Natural killer cell (primary cell): ENCODE measurements at regions not wholly inside any gene's neighbourhood (a gene's known extent, or its start where the extent isn't known, plus 50 kb on each side); places are given as distances from the start of the nearest gene placed in this dataset.
"Not testable (repeated sequence)": the region's sequence is repeated elsewhere in the genome, so short reads cannot be mapped to it uniquely, and the experiment has no call there.

ENCODE experiments used
- ATAC-seq, 3 donors: fragments of 150-1000 bp in 2 of 3; fragments of 200-7000 bp in 1 of 3; cut with Tn5 transposase; 1 replicate in 1 of 3; 2 replicates in 2 of 3; pipeline ENCODE4 v1.10.0; 2021; ENCODE audit warnings: mild to moderate bottlenecking in 2 of 3, moderate library complexity in 2 of 3
- DNase-seq, 2 donors: peaks; one replicate each; pipeline versions ENCODE4 v3.0.0 to v3.0.0-alpha.2; 2013 to 2021; ENCODE audit warnings: mixed read lengths in 1 of 2
- H3K27ac ChIP-seq: one replicate; pipeline ENCODE4 v1.5.1; 2013; ENCODE audit warnings: mild to moderate bottlenecking, low read length
- H3K27me3 ChIP-seq: one replicate; pipeline ENCODE4 v1.6.1; 2013; ENCODE audit warnings: low read length; ENCODE audit not compliant: control insufficient read depth, insufficient read depth
- H3K36me3 ChIP-seq: one replicate; pipeline ENCODE4 v1.6.1; 2013; ENCODE audit warnings: low read length; ENCODE audit not compliant: control insufficient read depth, insufficient read depth
- H3K4me1 ChIP-seq: one replicate; pipeline ENCODE4 v1.6.1; 2013; ENCODE audit warnings: low read length; ENCODE audit not compliant: control insufficient read depth, insufficient read depth
- H3K4me3 ChIP-seq: one replicate; pipeline ENCODE4 v1.5.1; 2013; ENCODE audit warnings: low read length
- H3K9me3 ChIP-seq: one replicate; pipeline ENCODE4 v1.6.1; 2013; ENCODE audit warnings: low read length; ENCODE audit not compliant: control insufficient read depth, insufficient read depth
- H3K27ac Mint-ChIP-seq, 2 donors: one replicate each; pipeline ENCODE4 v1.8.0; 2022; ENCODE audit warnings: mild to moderate bottlenecking in 2 of 2, mixed read lengths in 2 of 2, moderate library complexity in 1 of 2
- H3K27me3 Mint-ChIP-seq, 2 donors: one replicate each; pipeline ENCODE4 v1.8.0; 2022; ENCODE audit warnings: low read depth in 2 of 2, mixed read lengths in 2 of 2
- H3K36me3 Mint-ChIP-seq: one replicate; pipeline ENCODE4 v1.8.0; 2022; ENCODE audit warnings: mixed read lengths
- H3K4me1 Mint-ChIP-seq, 2 donors: one replicate each; pipeline ENCODE4 v1.8.0; 2022; ENCODE audit warnings: mixed read lengths in 2 of 2
- H3K4me3 Mint-ChIP-seq: one replicate; pipeline ENCODE4 v1.8.0; 2022; ENCODE audit warnings: mild to moderate bottlenecking, moderate library complexity, mixed read lengths
- H3K9me3 Mint-ChIP-seq, 2 donors: one replicate each; pipeline ENCODE4 v1.8.0; 2022; ENCODE audit warnings: mixed read lengths in 2 of 2
- WGBS: methylation state at CpG from one replicate; pipeline ENCODE4 v1.1.7; 2013; ENCODE audit warnings: missing lambda C conversion rate; ENCODE audit not compliant: insufficient coverage; 5-methylcytosine and 5-hydroxymethylcytosine counted together
- intact Hi-C: fragments of 100-400 bp; cut with micrococcal nuclease; formaldehyde crosslinking; loops from one replicate; pipeline ENCODE4 v1.14.2; 2022
- TF ChIP-seq, protein P1 (sequence below): fragments of 200-600 bp; IDR thresholded peaks from one replicate; pipeline ENCODE4 v1.8.0; 2022; ENCODE audit warnings: antibody characterized with exemption

DNA sequence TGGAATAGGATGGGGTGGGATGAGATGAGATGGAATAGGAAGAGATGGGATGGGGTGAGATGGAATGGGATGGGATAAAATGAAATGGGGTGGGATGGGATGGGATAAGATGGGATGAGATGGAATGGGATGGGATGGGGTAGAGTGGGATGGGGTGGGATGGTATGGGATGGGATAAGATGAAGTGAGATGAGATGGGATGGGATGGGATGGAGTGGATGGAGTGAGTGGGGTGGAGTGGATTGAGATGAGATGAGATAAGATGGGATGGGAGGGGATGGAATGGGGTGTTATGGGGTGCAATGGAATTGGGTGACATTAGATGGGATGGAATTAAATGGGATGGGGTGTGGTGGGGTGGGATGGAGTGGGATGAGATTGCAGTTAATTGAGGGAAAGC is 279.2 kb upstream of the CDH5 start:
- Mint-ChIP-seq H3K4me3 (no peak overlapping the region), H3K27ac (no peak overlapping the region), H3K36me3 (no peaks in the 10 kb centered on the region), H3K4me1 (no peaks in the 10 kb centered on the region), H3K27me3 (peaks cover 5 to 6% of the 10 kb centered on the region in 2 donors), H3K9me3 (no peaks in the 10 kb centered on the region)
- no peaks in the 10 kb centered on the region for H3K4me1 ChIP-seq
- no peak overlapping the region for H3K27ac ChIP-seq
- TF ChIP-seq, protein P1, sequence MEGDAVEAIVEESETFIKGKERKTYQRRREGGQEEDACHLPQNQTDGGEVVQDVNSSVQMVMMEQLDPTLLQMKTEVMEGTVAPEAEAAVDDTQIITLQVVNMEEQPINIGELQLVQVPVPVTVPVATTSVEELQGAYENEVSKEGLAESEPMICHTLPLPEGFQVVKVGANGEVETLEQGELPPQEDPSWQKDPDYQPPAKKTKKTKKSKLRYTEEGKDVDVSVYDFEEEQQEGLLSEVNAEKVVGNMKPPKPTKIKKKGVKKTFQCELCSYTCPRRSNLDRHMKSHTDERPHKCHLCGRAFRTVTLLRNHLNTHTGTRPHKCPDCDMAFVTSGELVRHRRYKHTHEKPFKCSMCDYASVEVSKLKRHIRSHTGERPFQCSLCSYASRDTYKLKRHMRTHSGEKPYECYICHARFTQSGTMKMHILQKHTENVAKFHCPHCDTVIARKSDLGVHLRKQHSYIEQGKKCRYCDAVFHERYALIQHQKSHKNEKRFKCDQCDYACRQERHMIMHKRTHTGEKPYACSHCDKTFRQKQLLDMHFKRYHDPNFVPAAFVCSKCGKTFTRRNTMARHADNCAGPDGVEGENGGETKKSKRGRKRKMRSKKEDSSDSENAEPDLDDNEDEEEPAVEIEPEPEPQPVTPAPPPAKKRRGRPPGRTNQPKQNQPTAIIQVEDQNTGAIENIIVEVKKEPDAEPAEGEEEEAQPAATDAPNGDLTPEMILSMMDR: no peak
- no peaks in the 10 kb centered on the region for H3K9me3 ChIP-seq
- no peak for ATAC-seq
- H3K27me3 ChIP-seq: no peaks in the 10 kb centered on the region
- no peaks in the 10 kb centered on the region for H3K36me3 ChIP-seq
- intact Hi-C loops: no loop called here
- no peak overlapping the region for H3K4me3 ChIP-seq
- no peak for DNase-seq

DNA sequence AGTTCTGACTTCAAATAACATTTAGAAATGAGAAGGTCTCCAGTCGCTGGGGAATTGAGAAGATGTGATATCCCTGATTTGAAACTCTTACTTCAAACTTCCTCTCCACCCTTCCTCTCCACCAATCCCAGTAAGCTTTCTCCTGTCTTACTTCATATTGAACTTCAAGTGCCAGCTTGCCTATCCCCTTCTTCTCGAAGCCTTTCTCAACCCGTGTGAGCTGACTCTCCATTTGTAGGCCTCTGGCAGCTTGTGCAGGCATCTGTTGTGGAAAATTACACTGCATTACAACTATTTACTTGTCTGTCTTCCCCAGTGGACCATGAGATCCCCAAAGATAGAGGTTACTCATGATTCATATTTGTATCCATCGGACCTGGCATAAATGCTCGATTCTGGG is 280.8 kb upstream of the CDH5 start:
- no peak overlapping the region for H3K4me3 Mint-ChIP-seq
- Histone ChIP-seq H3K36me3 (no peaks in the 10 kb centered on the region), H3K4me3 (no peak overlapping the region), H3K27me3 (no peaks in the 10 kb centered on the region), H3K9me3 (no peaks in the 10 kb centered on the region), H3K4me1 (no peaks in the 10 kb centered on the region), H3K27ac (no peak overlapping the region)
- H3K27me3 Mint-ChIP-seq: peaks cover 0 to 5% of the 10 kb centered on the region in 2 donors
- no peak for ATAC-seq
- H3K27ac Mint-ChIP-seq: no peak overlapping the region
- no peaks in the 10 kb centered on the region for H3K4me1 Mint-ChIP-seq
- no peaks in the 10 kb centered on the region for H3K9me3 Mint-ChIP-seq
- WGBS: 84% methylated on average over 4 of the region's 5 CpGs
- no peaks in the 10 kb centered on the region for H3K36me3 Mint-ChIP-seq
- TF ChIP-seq, protein P1: no peak
- intact Hi-C loops: no loop called here
- no peak for DNase-seq

DNA sequence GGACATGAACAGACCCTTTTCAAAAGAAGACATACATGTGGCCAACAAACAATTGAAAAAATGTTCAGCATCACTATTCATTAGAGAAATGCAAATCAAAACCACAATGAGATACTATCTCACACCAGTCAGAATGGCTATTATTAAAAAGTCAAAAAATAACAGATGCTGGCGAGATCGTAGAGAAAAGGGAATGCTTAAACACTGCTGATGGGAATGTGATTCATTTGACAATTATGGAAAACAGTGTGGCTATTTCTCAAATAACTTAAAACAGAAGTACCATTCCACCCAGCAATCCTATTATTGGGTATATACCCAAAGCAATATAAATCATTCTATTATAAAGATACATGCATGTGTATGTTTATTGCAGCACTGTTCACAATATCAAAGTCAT is 281.8 kb upstream of the CDH5 start:
- H3K27ac ChIP-seq, H3K4me3 ChIP-seq, H3K36me3 Mint-ChIP-seq, ATAC-seq, H3K4me3 Mint-ChIP-seq, DNase-seq, H3K9me3 ChIP-seq, H3K27me3 ChIP-seq, H3K4me1 Mint-ChIP-seq, H3K27ac Mint-ChIP-seq, H3K36me3 ChIP-seq, H3K9me3 Mint-ChIP-seq, H3K4me1 ChIP-seq, intact Hi-C loops: not testable (repeated sequence)
- whole genome bisulfite sequencing: no CpG with 5 or more reads among the region's 2 CpGs
- peaks cover 5 to 10% of the 10 kb centered on the region in 2 donors for H3K27me3 Mint-ChIP-seq

DNA sequence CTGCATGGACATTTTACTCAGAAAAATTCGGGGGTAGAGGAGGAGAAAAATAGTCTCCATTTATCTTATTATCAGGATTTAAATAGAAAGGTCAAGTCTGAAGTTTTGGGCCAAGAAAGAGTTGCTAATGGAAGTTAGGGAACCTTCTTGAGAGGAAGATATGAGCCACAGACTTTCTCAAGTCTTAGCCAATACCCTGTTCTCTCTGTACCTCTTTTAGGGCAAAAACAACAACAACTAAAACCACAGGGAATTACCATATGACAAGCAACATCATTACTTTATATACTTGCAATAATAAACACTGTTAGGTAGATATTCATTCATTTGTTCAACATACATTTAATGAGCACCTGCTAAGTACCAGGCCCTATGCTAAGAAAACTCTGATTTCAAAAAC is 282.2 kb upstream of the CDH5 start:
- no peak overlapping the region for H3K27ac Mint-ChIP-seq
- Histone ChIP-seq H3K4me3 (no peak overlapping the region), H3K4me1 (no peaks in the 10 kb centered on the region), H3K9me3 (no peaks in the 10 kb centered on the region), H3K36me3 (no peaks in the 10 kb centered on the region), H3K27ac (no peak overlapping the region), H3K27me3 (no peaks in the 10 kb centered on the region)
- H3K27me3 Mint-ChIP-seq: peaks cover 9 to 14% of the 10 kb centered on the region in 2 donors
- H3K4me1 Mint-ChIP-seq: no peaks in the 10 kb centered on the region
- TF ChIP-seq, protein P1: no peak
- no peak for ATAC-seq
- WGBS: no CpG with 5 or more reads among the region's 1 CpG
- H3K4me3 Mint-ChIP-seq: no peak overlapping the region
- intact Hi-C loops: no loop called here
- no peak for DNase-seq
- H3K36me3 Mint-ChIP-seq: no peaks in the 10 kb centered on the region
- no peaks in the 10 kb centered on the region for H3K9me3 Mint-ChIP-seq
